ENCODE measurements at regions not wholly inside any gene's neighbourhood (a gene's known extent, or its start where the extent isn't known, plus 50 kb on each side); places are given as distances from the start of the nearest gene placed in this dataset.

GRCh38 chr12:85441025-85441424 lies 161.0 kb downstream of the ALX1 start:
- FAIRE-seq (no peak), DNase-seq (ENCODE audit: low read depth in 1 of 2, low spot score in 2 of 2) (no peak)
- Histone ChIP-seq H4K8ac (ENCODE audit: extremely low read depth, insufficient read depth, low read length) (no peak overlapping the region), H2BK12ac (ENCODE audit: low read depth, low read length) (no peak overlapping the region), H4K91ac (replicated peaks; ENCODE audit: insufficient read length, low read length) (no peak overlapping the region), H3K79me1 (ENCODE audit: low read depth, low read length) (no peaks in the 10 kb centered on the region), H2BK20ac (ENCODE audit: low read length) (no peak overlapping the region), H3K4ac (replicated peaks; ENCODE audit: insufficient read length, low read depth, low read length) (no peak overlapping the region), H3K27ac (ENCODE audit: low read depth, low read length) (no peak overlapping the region), H3K27me3 (replicated peaks in 1 of 4; ENCODE audit: control insufficient read depth in 3 of 4, extremely low read depth in 1 of 4, insufficient read depth in 3 of 4, low read length in 3 of 4) (no peaks in the 10 kb centered on the region), H3K23ac (ENCODE audit: insufficient read length) (no peak overlapping the region), H3K4me1 (replicated peaks in 1 of 4; ENCODE audit: control insufficient read depth in 3 of 4, insufficient read depth in 4 of 4, low read length in 3 of 4) (no peaks in the 10 kb centered on the region), H3K56ac (replicated peaks; ENCODE audit: insufficient read length, low read depth, low read length) (no peak overlapping the region), H3K36me3 (ENCODE audit: control insufficient read depth in 2 of 4, insufficient read depth in 4 of 4, low read length in 3 of 4) (no peaks in the 10 kb centered on the region), H4K20me1 (replicated peaks in 1 of 2; ENCODE audit: control insufficient read depth in 1 of 2, insufficient read depth in 2 of 2, low read length in 2 of 2) (no peaks in the 10 kb centered on the region), H3K9me3 (ENCODE audit: insufficient read depth in 2 of 2, low read depth in 1 of 2, low read length in 1 of 2) (no peaks in the 10 kb centered on the region), H3K14ac (ENCODE audit: insufficient read length) (no peak overlapping the region), H2BK120ac (replicated peaks; ENCODE audit: low read depth, low read length) (no peak overlapping the region), H3K79me2 (ENCODE audit: control insufficient read depth in 1 of 2, insufficient read depth in 2 of 2, low read length in 2 of 2) (no peaks in the 10 kb centered on the region), H3K18ac (ENCODE audit: extremely low read depth, low read length) (no peak overlapping the region), H4K5ac (ENCODE audit: insufficient read length, low read depth, low read length) (no peak overlapping the region), H2AK5ac (ENCODE audit: low read depth, low read length) (no peak overlapping the region), H2AFZ (ENCODE audit: low read length) (no peak overlapping the region), H2BK15ac (ENCODE audit: low read length) (no peak overlapping the region), H3K4me2 (ENCODE audit: insufficient read depth in 1 of 2, low read depth in 2 of 2, low read length in 2 of 2) (no peak overlapping the region), H3K4me3 (ENCODE audit: extremely low read depth in 1 of 4, insufficient read depth in 2 of 4, low read depth in 3 of 4, low read length in 4 of 4) (no peak overlapping the region), H3K23me2 (ENCODE audit: low read depth, low read length) (no peaks in the 10 kb centered on the region), H3K9ac (replicated peaks in 1 of 4; ENCODE audit: extremely low read depth in 1 of 4, low read depth in 3 of 4, low read length in 3 of 4) (no peak overlapping the region), H2BK5ac (ENCODE audit: low read depth, low read length) (no peak overlapping the region)
- ChIA-PET POLR2A (ENCODE audit: partially characterized antibody) (no interaction called here), CTCF (ENCODE audit: partially characterized antibody) (interaction anchor here (1.5 to 2.2 kb wide), 3 partner anchors 12 to 285 kb away, joined by 5 to 8 read pairs (median 7); no protein-coding TSS in a partner anchor)
- 76% methylated on average over 3 of the region's 3 CpGs; no CpG with 5 or more reads in 1 of the 2 experiments for WGBS, 2 experiments (ENCODE audit: extremely low coverage in 1 of 2, insufficient coverage in 1 of 2, insufficient read length in 1 of 2, insufficient replicate concordance in 2 of 2, low coverage in 1 of 2, low lambda C conversion rate in 2 of 2, missing lambda C conversion rate in 1 of 2)
- TF ChIP-seq CTBP2 (IDR thresholded peaks at IDR 0.05; ENCODE audit: borderline replicate concordance, insufficient read depth, insufficient read length, low read length), result no peak
- no peak for TF ChIP-seq CTCF (IDR thresholded peaks at IDR 0.05; ENCODE audit: control extremely low read depth in 1 of 3, insufficient read depth in 1 of 3, low read depth in 1 of 3, low read length in 3 of 3)
- TF ChIP-seq BACH1 (IDR thresholded peaks at IDR 0.05; ENCODE audit: low read length), result no peak
- no peak for TF ChIP-seq TEAD4 (IDR thresholded peaks at IDR 0.05; ENCODE audit: low read depth, low read length)
- no peak for TF ChIP-seq POU5F1 (IDR thresholded peaks at IDR 0.05; ENCODE audit: low read depth, low read length)
- TF ChIP-seq NANOG (IDR thresholded peaks at IDR 0.05; ENCODE audit: insufficient read depth, low read depth, low read length, poor library complexity, severe bottlenecking), result no peak
- TF ChIP-seq ATF2 (IDR thresholded peaks at IDR 0.05; ENCODE audit: low read length), result no peak
- TF ChIP-seq MAFK (IDR thresholded peaks at IDR 0.05; ENCODE audit: low read depth, low read length), result no peak
- TF ChIP-seq ZNF274 (IDR thresholded peaks at IDR 0.05; ENCODE audit: borderline replicate concordance, extremely low read depth, low read length), result no peak
- no peak for TF ChIP-seq SIN3A (conservative IDR thresholded peaks at IDR 0.05 in 1 of 2, IDR thresholded peaks at IDR 0.05 in 1 of 2; ENCODE audit: low read depth in 1 of 2, low read length in 2 of 2)
